WTC11 (cell line): ENCODE measurements at regions not wholly inside any gene's neighbourhood (a gene's known extent, or its start where the extent isn't known, plus 50 kb on each side); places are given as distances from the start of the nearest gene placed in this dataset.

ENCODE experiments used
- ATAC-seq: fragments of 200-7000 bp; cut with Tn5 transposase; 2 replicates; pipeline ENCODE4 v1.10.0; 2021; ENCODE audit warnings: mild to moderate bottlenecking, moderate library complexity
- CTCF ChIA-PET: fragments of 300-600 bp; sonication (Branson Sonifier 250); formaldehyde crosslinking; loops from one replicate; lab custom pipeline; 2021; ENCODE audit warnings: antibody characterized with exemption; lab: Charles Lee
- POLR2A ChIA-PET: fragments of 350-600 bp; sonication (Branson Sonifier 250); formaldehyde crosslinking; loops from one replicate; lab custom pipeline; 2021; ENCODE audit warnings: antibody characterized with exemption; lab: Charles Lee
- DNase-seq: peaks from one replicate; pipeline ENCODE4 v3.0.0; 2021; ENCODE audit warnings: low spot score
- H3K27ac Mint-ChIP-seq: 2 replicates; pipeline ENCODE4 v1.8.0; 2021; ENCODE audit warnings: mixed read lengths
- H3K27me3 Mint-ChIP-seq: 2 replicates; pipeline ENCODE4 v1.8.0; 2021; ENCODE audit warnings: low read depth, mild to moderate bottlenecking, moderate library complexity, mixed read lengths
- H3K36me3 Mint-ChIP-seq: 2 replicates; pipeline ENCODE4 v1.8.0; 2021; ENCODE audit warnings: mixed read lengths
- H3K4me1 Mint-ChIP-seq: 2 replicates; pipeline ENCODE4 v1.8.0; 2022; ENCODE audit warnings: mixed read lengths
- H3K4me3 Mint-ChIP-seq: 2 replicates; pipeline ENCODE4 v1.8.0; 2021; ENCODE audit warnings: mild to moderate bottlenecking, moderate library complexity, mixed read lengths
- H3K9me3 Mint-ChIP-seq: 2 replicates; pipeline ENCODE4 v1.8.0; 2021; ENCODE audit warnings: mixed read lengths
- CBFB ChIP-seq: sonication (generic); formaldehyde crosslinking; IDR thresholded peaks from 2 replicates; pipeline ENCODE4 v1.8.1; 2022; ENCODE audit warnings: mild to moderate bottlenecking, low read depth, missing genetic modification reagents
- E2F5 ChIP-seq: sonication (generic); formaldehyde crosslinking; IDR thresholded peaks from 2 replicates; pipeline ENCODE4 v1.8.1; 2022; ENCODE audit warnings: mild to moderate bottlenecking, moderate library complexity, missing genetic modification reagents
- ESRRA ChIP-seq: sonication (generic); formaldehyde crosslinking; IDR thresholded peaks from 2 replicates; pipeline ENCODE4 v1.8.1; 2022; ENCODE audit warnings: mild to moderate bottlenecking, missing genetic modification reagents, borderline replicate concordance
- FOXK1 ChIP-seq: sonication (generic); formaldehyde crosslinking; IDR thresholded peaks from 2 replicates; pipeline ENCODE4 v1.8.0; 2022; ENCODE audit warnings: mild to moderate bottlenecking, moderate library complexity, missing genetic modification reagents
- HMGA2 ChIP-seq: fragments of 250-450 bp; sonication (Bioruptor Pico); IDR thresholded peaks from 2 replicates; pipeline ENCODE4 v1.4.0; 2021; ENCODE audit warnings: mild to moderate bottlenecking, moderate library complexity
- JUN ChIP-seq: sonication (generic); formaldehyde crosslinking; IDR thresholded peaks from 2 replicates; pipeline ENCODE4 v1.8.0; 2023; ENCODE audit warnings: mild to moderate bottlenecking, missing genetic modification reagents
- MXD4 ChIP-seq: fragments of 250-450 bp; sonication (Bioruptor Pico); IDR thresholded peaks from 2 replicates; pipeline ENCODE4 v1.8.0; 2021; ENCODE audit warnings: mild to moderate bottlenecking, moderate library complexity, borderline replicate concordance
- NR2C2 ChIP-seq: sonication (generic); formaldehyde crosslinking; IDR thresholded peaks from 2 replicates; pipeline ENCODE4 v1.8.0; 2022; ENCODE audit warnings: mild to moderate bottlenecking, missing genetic modification reagents
- PRDM15 ChIP-seq: sonication (generic); formaldehyde crosslinking; IDR thresholded peaks from 2 replicates; pipeline ENCODE4 v1.8.0; 2022; ENCODE audit warnings: missing genetic modification reagents
- SOX15 ChIP-seq: fragments of 250-450 bp; sonication (Bioruptor Pico); IDR thresholded peaks from 2 replicates; pipeline ENCODE4 v1.9.0; 2021; ENCODE audit warnings: mild to moderate bottlenecking
- TEAD4 ChIP-seq: sonication (generic); formaldehyde crosslinking; IDR thresholded peaks from 2 replicates; pipeline ENCODE4 v1.8.0; 2022; ENCODE audit warnings: mild to moderate bottlenecking, missing genetic modification reagents
- ZBTB21 ChIP-seq: sonication (generic); formaldehyde crosslinking; IDR thresholded peaks from 2 replicates; pipeline ENCODE4 v1.8.1; 2023; ENCODE audit warnings: mild to moderate bottlenecking, missing genetic modification reagents, borderline replicate concordance
- ZNF263 ChIP-seq: sonication (generic); formaldehyde crosslinking; IDR thresholded peaks from 2 replicates; pipeline ENCODE4 v1.8.1; 2022; ENCODE audit warnings: low read depth, mild to moderate bottlenecking, moderate library complexity, missing genetic modification reagents
- ZNF396 ChIP-seq: fragments of 250-450 bp; sonication (Bioruptor Pico); IDR thresholded peaks from 2 replicates; pipeline ENCODE4 v1.8.0; 2021; ENCODE audit warnings: mild to moderate bottlenecking, moderate library complexity, borderline replicate concordance
- ZNF423 ChIP-seq: fragments of 250-450 bp; sonication (Bioruptor Pico); IDR thresholded peaks from 2 replicates; pipeline ENCODE4 v2.1.2; 2022; ENCODE audit warnings: mild to moderate bottlenecking, moderate library complexity
- ZNF671 ChIP-seq: fragments of 250-450 bp; sonication (Bioruptor Pico); IDR thresholded peaks from 2 replicates; pipeline ENCODE4 v1.8.0; 2021; ENCODE audit warnings: mild to moderate bottlenecking
- TF ChIP-seq, protein P1 (sequence below): sonication (generic); formaldehyde crosslinking; IDR thresholded peaks from 2 replicates; pipeline ENCODE4 v1.8.0; 2022; ENCODE audit warnings: mild to moderate bottlenecking, missing genetic modification reagents

DNA sequence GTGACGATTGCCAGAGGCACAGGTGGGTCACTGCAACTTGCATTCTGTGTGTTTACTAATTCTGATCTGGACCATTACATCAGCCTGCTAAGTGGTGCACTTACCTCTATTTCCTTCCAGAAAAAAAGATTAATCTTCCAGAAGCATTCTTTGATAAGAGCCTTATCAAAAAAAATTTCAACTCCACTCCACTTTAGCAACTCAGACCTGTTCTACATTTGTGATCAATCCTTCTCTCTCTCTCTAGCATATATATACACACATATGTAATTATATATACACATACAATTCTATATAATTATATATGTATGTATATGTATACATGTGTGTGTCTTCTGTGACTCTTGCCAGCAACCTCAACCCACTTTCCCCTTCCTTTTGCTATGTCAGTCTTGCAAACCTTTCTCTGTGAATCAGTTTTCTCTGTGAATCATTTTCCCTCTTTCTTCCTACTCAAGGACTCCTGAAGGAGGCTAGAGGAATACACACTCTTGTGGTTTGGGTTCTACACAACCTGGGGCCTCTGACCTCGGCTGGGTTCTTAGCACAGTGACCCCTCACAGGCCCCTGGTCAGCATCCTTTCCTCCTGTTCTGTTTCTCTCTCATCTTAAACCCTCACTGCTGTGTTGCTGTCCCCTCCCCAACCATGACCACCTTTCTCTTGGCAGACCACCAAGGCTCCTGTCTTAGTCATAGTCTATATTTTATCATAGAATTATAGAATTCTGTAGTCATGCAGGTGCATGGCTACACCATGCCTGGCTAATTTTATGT is 130.4 kb upstream of the PELI1 start:
- Mint-ChIP-seq H3K4me1 (peaks cover 82% of the 10 kb centered on the region), H3K36me3 (peaks cover 11% of the 10 kb centered on the region), H3K27ac (0 out of 2 replicates have a peak overlapping the region, but pooled peaks have one; percentile 71), H3K4me3 (no peak overlapping the region), H3K9me3 (peaks cover 13% of the 10 kb centered on the region), H3K27me3 (peaks cover 14% of the 10 kb centered on the region)
- ChIA-PET CTCF (interaction anchor here (1.0 to 1.1 kb wide), 2 partner anchors 24 to 38 kb away, joined by 3 read pairs; no protein-coding TSS in a partner anchor), POLR2A (no interaction called here)
- ATAC-seq (no peak), DNase-seq (no peak)
- no peak for TF ChIP-seq SOX15 (CRISPR knock-in tag)
- no peak for TF ChIP-seq ZNF423 (CRISPR knock-in tag)
- TF ChIP-seq ZBTB21 (CRISPR knock-in tag), result no peak
- TF ChIP-seq MXD4 (CRISPR knock-in tag), result no peak
- TF ChIP-seq PRDM15, result no peak
- no peak for TF ChIP-seq TEAD4 (CRISPR knock-in tag)
- no peak for TF ChIP-seq E2F5
- no peak for TF ChIP-seq CBFB
- TF ChIP-seq ZNF263, result no peak
- no peak for TF ChIP-seq ZNF396 (CRISPR knock-in tag)
- TF ChIP-seq, protein P1, sequence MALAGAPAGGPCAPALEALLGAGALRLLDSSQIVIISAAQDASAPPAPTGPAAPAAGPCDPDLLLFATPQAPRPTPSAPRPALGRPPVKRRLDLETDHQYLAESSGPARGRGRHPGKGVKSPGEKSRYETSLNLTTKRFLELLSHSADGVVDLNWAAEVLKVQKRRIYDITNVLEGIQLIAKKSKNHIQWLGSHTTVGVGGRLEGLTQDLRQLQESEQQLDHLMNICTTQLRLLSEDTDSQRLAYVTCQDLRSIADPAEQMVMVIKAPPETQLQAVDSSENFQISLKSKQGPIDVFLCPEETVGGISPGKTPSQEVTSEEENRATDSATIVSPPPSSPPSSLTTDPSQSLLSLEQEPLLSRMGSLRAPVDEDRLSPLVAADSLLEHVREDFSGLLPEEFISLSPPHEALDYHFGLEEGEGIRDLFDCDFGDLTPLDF (CRISPR knock-in tag), result no peak
- no peak for TF ChIP-seq ZNF671 (CRISPR knock-in tag)
- TF ChIP-seq JUN (CRISPR knock-in tag), result no peak

- TF ChIP-seq ESRRA (CRISPR knock-in tag), result no peak
- TF ChIP-seq FOXK1 (CRISPR knock-in tag), result no peak
- TF ChIP-seq NR2C2, result no peak
- TF ChIP-seq HMGA2 (CRISPR knock-in tag), result peak; percentile 96
- TF ChIP-seq, all 79 proteins: peak for 1
- H3K4me1 Mint-ChIP-seq, result peaks cover 84% of the 10 kb centered on the region
- peaks cover 11% of the 10 kb centered on the region for H3K9me3 Mint-ChIP-seq
- DNase-seq (no peak), ATAC-seq (no peak)
- H3K36me3 Mint-ChIP-seq, result peaks cover 11% of the 10 kb centered on the region
- ChIA-PET CTCF (interaction anchor here (0.8 to 2.8 kb wide), 4 partner anchors 9 to 129 kb away, joined by 3 to 18 read pairs (median 8); no protein-coding TSS in a partner anchor), POLR2A (no interaction called here)
- no peak overlapping the region for H3K4me3 Mint-ChIP-seq
- H3K27me3 Mint-ChIP-seq, result peaks cover 14% of the 10 kb centered on the region
- no peak overlapping the region for H3K27ac Mint-ChIP-seq
These were observed 130.9 kb upstream of the PELI1 start for GRCh38 chr2:64275174-64275466.
